ENCODE measurements at regions not wholly inside any gene's neighbourhood (a gene's known extent, or its start where the extent isn't known, plus 50 kb on each side); places are given as distances from the start of the nearest gene placed in this dataset.
A peak's percentile ranks its signal among the peaks of the same experiment; 100 is the strongest.

DNA sequence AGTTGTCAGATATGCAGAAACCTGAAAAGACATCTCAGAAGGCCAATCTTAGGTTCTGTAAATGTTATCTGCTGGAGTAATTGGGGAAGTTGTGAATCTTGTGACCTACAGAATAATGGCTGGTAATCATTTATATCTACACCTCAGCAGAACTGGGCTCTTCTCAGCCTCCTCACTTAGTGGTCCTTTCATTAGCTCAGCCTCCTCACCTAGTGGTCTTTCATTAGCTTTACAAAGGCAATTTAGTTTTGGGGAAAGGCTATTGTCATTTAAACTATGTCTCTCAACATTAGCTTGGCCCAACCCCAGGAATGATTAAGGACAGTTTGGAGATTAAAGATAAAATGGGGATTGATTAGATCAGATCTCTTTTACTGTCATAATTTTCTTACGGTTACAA lies 284.2 kb upstream of the SGCD start:
- peaks cover 0 to 2% (median 0%) of the 10 kb centered on the region in 4 experiments; a peak in 2 of 8 replicates for H3K36me3 ChIP-seq (ENCODE audit: control insufficient read depth in 2 of 4, insufficient read depth in 4 of 4, low read length in 3 of 4)
- H3K9ac ChIP-seq (replicated peaks in 1 of 4; ENCODE audit: extremely low read depth in 1 of 4, low read depth in 3 of 4, low read length in 3 of 4), result no peak overlapping the region
- 73% methylated on average over 1 of the region's 1 CpG; no CpG with 5 or more reads in 1 of the 2 experiments for WGBS, 2 experiments (ENCODE audit: extremely low coverage in 1 of 2, insufficient coverage in 1 of 2, insufficient read length in 1 of 2, insufficient replicate concordance in 2 of 2, low coverage in 1 of 2, low lambda C conversion rate in 2 of 2, missing lambda C conversion rate in 1 of 2)
- H2AFZ ChIP-seq (ENCODE audit: low read length), result no peak overlapping the region
- no peak overlapping the region for H3K56ac ChIP-seq (replicated peaks; ENCODE audit: insufficient read length, low read depth, low read length)
- no peak overlapping the region for H3K18ac ChIP-seq (ENCODE audit: extremely low read depth, low read length)
- H4K8ac ChIP-seq (ENCODE audit: extremely low read depth, insufficient read depth, low read length), result no peak overlapping the region
- no peak overlapping the region for H2BK15ac ChIP-seq (ENCODE audit: low read length)
- H2AK5ac ChIP-seq (ENCODE audit: low read depth, low read length), result no peak overlapping the region
- FAIRE-seq (no peak), DNase-seq (ENCODE audit: low read depth in 1 of 2, low spot score in 2 of 2) (no peak)
- H3K4me1 ChIP-seq (replicated peaks in 1 of 4; ENCODE audit: control insufficient read depth in 3 of 4, insufficient read depth in 4 of 4, low read length in 3 of 4), result peaks cover 0 to 12% (median 4%) of the 10 kb centered on the region in 4 experiments; a peak in 3 of 7 replicates
- no peaks in the 10 kb centered on the region for H3K27me3 ChIP-seq (replicated peaks in 1 of 4; ENCODE audit: control insufficient read depth in 3 of 4, extremely low read depth in 1 of 4, insufficient read depth in 3 of 4, low read length in 3 of 4)
- H3K79me2 ChIP-seq (ENCODE audit: control insufficient read depth in 1 of 2, insufficient read depth in 2 of 2, low read length in 2 of 2), result no peaks in the 10 kb centered on the region
- H3K14ac ChIP-seq (ENCODE audit: insufficient read length), result no peak overlapping the region
- H3K79me1 ChIP-seq (ENCODE audit: low read depth, low read length), result no peaks in the 10 kb centered on the region
- H4K5ac ChIP-seq (ENCODE audit: insufficient read length, low read depth, low read length), result peak overlapping the region; percentile 33
- H3K23me2 ChIP-seq (ENCODE audit: low read depth, low read length), result no peaks in the 10 kb centered on the region
- H3K4me2 ChIP-seq (ENCODE audit: insufficient read depth in 1 of 2, low read depth in 2 of 2, low read length in 2 of 2), result peak overlapping the region; percentile 14 to 32; a peak in 2 of 4 replicates
- TF ChIP-seq, protein P1, sequence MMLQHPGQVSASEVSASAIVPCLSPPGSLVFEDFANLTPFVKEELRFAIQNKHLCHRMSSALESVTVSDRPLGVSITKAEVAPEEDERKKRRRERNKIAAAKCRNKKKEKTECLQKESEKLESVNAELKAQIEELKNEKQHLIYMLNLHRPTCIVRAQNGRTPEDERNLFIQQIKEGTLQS (IDR thresholded peaks at IDR 0.05; ENCODE audit: insufficient read depth, low read depth, low read length), result no peak
- no peak for TF ChIP-seq TCF12 (IDR thresholded peaks at IDR 0.05; ENCODE audit: low read depth, low read length)
- no peak for TF ChIP-seq YY1 (IDR thresholded peaks at IDR 0.05; ENCODE audit: low read depth, low read length)
- TF ChIP-seq SIN3A (conservative IDR thresholded peaks at IDR 0.05 in 1 of 2, IDR thresholded peaks at IDR 0.05 in 1 of 2; ENCODE audit: low read depth in 1 of 2, low read length in 2 of 2), result no peak
- TF ChIP-seq KDM4A (IDR thresholded peaks at IDR 0.05; ENCODE audit: low read depth, low read length, severe bottlenecking), result no peak
- no peak for TF ChIP-seq SRF (IDR thresholded peaks at IDR 0.05; ENCODE audit: low read depth, low read length)
- TF ChIP-seq, protein P2, sequence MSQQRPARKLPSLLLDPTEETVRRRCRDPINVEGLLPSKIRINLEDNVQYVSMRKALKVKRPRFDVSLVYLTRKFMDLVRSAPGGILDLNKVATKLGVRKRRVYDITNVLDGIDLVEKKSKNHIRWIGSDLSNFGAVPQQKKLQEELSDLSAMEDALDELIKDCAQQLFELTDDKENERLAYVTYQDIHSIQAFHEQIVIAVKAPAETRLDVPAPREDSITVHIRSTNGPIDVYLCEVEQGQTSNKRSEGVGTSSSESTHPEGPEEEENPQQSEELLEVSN (IDR thresholded peaks at IDR 0.05), result no peak
- TF ChIP-seq TEAD4 (IDR thresholded peaks at IDR 0.05; ENCODE audit: low read depth, low read length), result no peak
- TF ChIP-seq TAF1 (IDR thresholded peaks at IDR 0.05; ENCODE audit: low read depth, low read length), result no peak
- TF ChIP-seq EP300 (IDR thresholded peaks at IDR 0.05; ENCODE audit: borderline replicate concordance in 1 of 2, low read depth in 2 of 2, low read length in 2 of 2), result no peak
- no peak for TF ChIP-seq FOSL1 (IDR thresholded peaks at IDR 0.05; ENCODE audit: insufficient read depth, low read depth, low read length)
- TF ChIP-seq, protein P3, sequence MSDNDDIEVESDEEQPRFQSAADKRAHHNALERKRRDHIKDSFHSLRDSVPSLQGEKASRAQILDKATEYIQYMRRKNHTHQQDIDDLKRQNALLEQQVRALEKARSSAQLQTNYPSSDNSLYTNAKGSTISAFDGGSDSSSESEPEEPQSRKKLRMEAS (IDR thresholded peaks at IDR 0.05), result no peak
- ChIA-PET CTCF (ENCODE audit: partially characterized antibody) (interaction anchor here (0.7 to 1.8 kb wide), 3 partner anchors 8 to 647 kb away, joined by 3 to 5 read pairs (median 3); no protein-coding TSS in a partner anchor), POLR2A (ENCODE audit: partially characterized antibody) (no interaction called here)
- no peak overlapping the region for H2BK20ac ChIP-seq (ENCODE audit: low read length)
- H2BK12ac ChIP-seq (ENCODE audit: low read depth, low read length), result no peak overlapping the region
- H2BK120ac ChIP-seq (replicated peaks; ENCODE audit: low read depth, low read length), result no peak overlapping the region
- no peak overlapping the region for H3K4ac ChIP-seq (replicated peaks; ENCODE audit: insufficient read length, low read depth, low read length)
- no peak overlapping the region for H3K27ac ChIP-seq (ENCODE audit: low read depth, low read length)
- no peak overlapping the region for H3K23ac ChIP-seq (ENCODE audit: insufficient read length)
- H3K4me3 ChIP-seq (ENCODE audit: extremely low read depth in 1 of 4, insufficient read depth in 2 of 4, low read depth in 3 of 4, low read length in 4 of 4), result peak overlapping the region in 1 of 4 experiments; percentile 10; a peak in 1 of 8 replicates
- H2BK5ac ChIP-seq (ENCODE audit: low read depth, low read length), result no peak overlapping the region
- H4K20me1 ChIP-seq (replicated peaks in 1 of 2; ENCODE audit: control insufficient read depth in 1 of 2, insufficient read depth in 2 of 2, low read length in 2 of 2), result no peaks in the 10 kb centered on the region
- 0 out of 4 replicates have a peak, but pooled peaks cover 0 to 5% of the 10 kb centered on the region in 2 experiments for H3K9me3 ChIP-seq (ENCODE audit: insufficient read depth in 2 of 2, low read depth in 1 of 2, low read length in 1 of 2)
- no peak overlapping the region for H4K91ac ChIP-seq (replicated peaks; ENCODE audit: insufficient read length, low read length)

Data from H1 (cell line).